Transverse colon (tissue), 4 donors: ENCODE measurements at regions not wholly inside any gene's neighbourhood (a gene's known extent, or its start where the extent isn't known, plus 50 kb on each side); places are given as distances from the start of the nearest gene placed in this dataset.

Source experiments
- small RNA-seq, 4 donors: library from RNA; depleted of rRNA; stranded (forward); fragments of <200 nt; gene quantifications; one replicate each; pipeline ENCODE3, GENCODE V24; 2016

Small RNA genes lying in the stretch of these regions (small RNA-seq; reads per million reads assigned to genes)
- 0 reads per million in 4 donors for gene AC021506.2
